NB4 (cell line): ENCODE measurements at regions not wholly inside any gene's neighbourhood (a gene's known extent, or its start where the extent isn't known, plus 50 kb on each side); places are given as distances from the start of the nearest gene placed in this dataset.
"Not testable (repeated sequence)": the region's sequence is repeated elsewhere in the genome, so short reads cannot be mapped to it uniquely, and the experiment has no call there.

Source experiments
- DNase-seq: peaks from one replicate; pipeline ENCODE4 v3.0.0; 2010; ENCODE audit warnings: low read depth
- H3K4me3 ChIP-seq: one replicate; pipeline ENCODE4 v1.5.1; 2011; ENCODE audit warnings: mild to moderate bottlenecking, low read depth, low read length, moderate library complexity
- CTCF ChIP-seq: IDR thresholded peaks from one replicate; pipeline ENCODE4 v1.5.1; 2012; ENCODE audit warnings: low read depth, low read length
- MAX ChIP-seq: IDR thresholded peaks from 2 replicates; pipeline ENCODE4 v1.6.1; 2011; ENCODE audit warnings: low read depth, low read length
- MYC ChIP-seq: IDR thresholded peaks from 2 replicates; pipeline ENCODE4 v1.6.1; 2011; ENCODE audit warnings: low read depth, low read length
- POLR2A ChIP-seq: IDR thresholded peaks from 2 replicates; pipeline ENCODE4 v1.6.1; 2011; ENCODE audit warnings: mild to moderate bottlenecking; ENCODE audit not compliant: insufficient read length; ENCODE audit errors: extremely low read depth

GRCh38 chr9:95391271-95391670, 73.8 kb upstream of the FANCC start:
- not testable (repeated sequence) for DNase-seq, H3K4me3 ChIP-seq

- TF ChIP-seq MYC (no peak), MAX (no peak), CTCF (no peak), POLR2A (no peak)
- DNase-seq: no peak
- H3K4me3 ChIP-seq: no peak overlapping the region
These were observed 71.9 kb upstream of the FANCC start for GRCh38 chr9:95389373-95389772.

- TF ChIP-seq MYC (no peak), MAX (no peak), POLR2A (no peak), CTCF (no peak)
- H3K4me3 ChIP-seq: no peak overlapping the region
- DNase-seq: no peak
These were observed 69.3 kb upstream of the FANCC start for GRCh38 chr9:95386843-95387242.

- TF ChIP-seq CTCF (no peak), MYC (no peak), POLR2A (no peak), MAX (no peak)
- no peak for DNase-seq
- H3K4me3 ChIP-seq: no peak overlapping the region
These were observed 68.0 kb upstream of the FANCC start for GRCh38 chr9:95385521-95385920.

GRCh38 chr9:95383845-95384244, 66.3 kb upstream of the FANCC start:
- no peak for TF ChIP-seq MYC
- TF ChIP-seq CTCF: no peak
- TF ChIP-seq POLR2A: no peak
- TF ChIP-seq MAX: no peak
- no peak for DNase-seq
- no peak overlapping the region for H3K4me3 ChIP-seq

- no peak for DNase-seq
- no peak overlapping the region for H3K4me3 ChIP-seq
- TF ChIP-seq POLR2A (no peak), MAX (no peak), MYC (no peak), CTCF (no peak)
These were observed 65.7 kb upstream of the FANCC start for GRCh38 chr9:95383185-95383676.
